IMR-90 (cell line): ENCODE measurements at regions not wholly inside any gene's neighbourhood (a gene's known extent, or its start where the extent isn't known, plus 50 kb on each side); places are given as distances from the start of the nearest gene placed in this dataset.

Source experiments
- ATAC-seq: fragments of 200-7000 bp; cut with Tn5 transposase; 2 replicates; pipeline ENCODE4 v1.9.1; 2020; ENCODE audit warnings: low read depth, mild to moderate bottlenecking, moderate library complexity
- BruUV-seq: library from RNA; stranded (reverse); fragments of 400-500 nt; replicated peaks from 2 replicates; lab custom pipeline; 2021; lab: Mats Ljungman, UMichigan
- CTCF ChIA-PET: fragments of 300-600 bp; formaldehyde crosslinking; extraction: SDS; loops from one replicate; lab custom pipeline; 2021; ENCODE audit warnings: antibody characterized with exemption; lab: Yijun Ruan, JAX
- POLR2A ChIA-PET: fragments of 300-600 bp; sonication (Branson Sonifier 250); formaldehyde crosslinking; loops from one replicate; lab custom pipeline; 2022; ENCODE audit warnings: antibody characterized with exemption; ENCODE audit not compliant: unreplicated experiment; lab: Charles Lee
- DNase-seq: peaks from one replicate; pipeline ENCODE4 v3.0.0; 2013
- H2AFZ ChIP-seq: replicated peaks from 2 replicates; pipeline ENCODE3; 2013; ENCODE audit warnings: low read length, mild to moderate bottlenecking; ENCODE audit not compliant: poor library complexity
- H2AK5ac ChIP-seq: 2 replicates; pipeline ENCODE4 v1.6.1; 2013; ENCODE audit warnings: low read depth, low read length, inconsistent platforms
- H2AK9ac ChIP-seq: replicated peaks from 2 replicates; pipeline ENCODE3; 2013; ENCODE audit warnings: mild to moderate bottlenecking, low read depth, low read length, moderate library complexity; ENCODE audit not compliant: poor library complexity
- H2BK120ac ChIP-seq: 2 replicates; pipeline ENCODE4 v1.6.1; 2013; ENCODE audit warnings: low read depth, low read length, inconsistent platforms
- H2BK15ac ChIP-seq: 3 replicates; pipeline ENCODE4 v1.6.1; 2013; ENCODE audit warnings: low read depth, low read length, inconsistent platforms
- H2BK20ac ChIP-seq: 2 replicates; pipeline ENCODE4 v1.6.1; 2013; ENCODE audit warnings: low read depth, mild to moderate bottlenecking, inconsistent platforms, low read length, moderate library complexity
- H2BK5ac ChIP-seq: 2 replicates; pipeline ENCODE4 v1.6.1; 2013; ENCODE audit warnings: mild to moderate bottlenecking, low read depth, low read length, inconsistent platforms; ENCODE audit not compliant: poor library complexity, severe bottlenecking
- H3K14ac ChIP-seq: replicated peaks from 2 replicates; pipeline ENCODE4 v1.6.1; 2013; ENCODE audit warnings: low read depth, low read length, inconsistent platforms
- H3K18ac ChIP-seq: 2 replicates; pipeline ENCODE4 v1.6.1; 2013; ENCODE audit warnings: low read depth, low read length, control low read depth
- H3K23ac ChIP-seq: 2 replicates; pipeline ENCODE4 v1.6.1; 2013; ENCODE audit warnings: low read depth, low read length, inconsistent platforms
- H3K27ac ChIP-seq: 2 replicates; pipeline ENCODE4 v1.5.1; 2013; ENCODE audit warnings: mild to moderate bottlenecking, control low read depth, low read length; ENCODE audit not compliant: insufficient read depth
- H3K27me3 ChIP-seq: 2 replicates; pipeline ENCODE4 v1.6.1; 2013; ENCODE audit warnings: low read length; ENCODE audit not compliant: control insufficient read depth, insufficient read depth
- H3K36me3 ChIP-seq: 2 replicates; pipeline ENCODE4 v1.6.1; 2013; ENCODE audit warnings: low read length, mixed read lengths; ENCODE audit not compliant: control insufficient read depth, insufficient read depth
- H3K4ac ChIP-seq: 2 replicates; pipeline ENCODE4 v1.6.1; 2013; ENCODE audit warnings: low read depth, low read length, inconsistent platforms
- H3K4me1 ChIP-seq: 2 replicates; pipeline ENCODE4 v1.6.1; 2013; ENCODE audit warnings: low read length, mixed read lengths; ENCODE audit not compliant: control insufficient read depth, insufficient read depth
- H3K4me2 ChIP-seq: 2 replicates; pipeline ENCODE4 v1.6.1; 2013; ENCODE audit warnings: low read depth, mild to moderate bottlenecking, control low read depth, low read length, moderate library complexity
- H3K4me3 ChIP-seq: 2 replicates; pipeline ENCODE4 v1.5.1; 2013; ENCODE audit warnings: low read depth, mild to moderate bottlenecking, control low read depth, low read length, moderate library complexity; ENCODE audit not compliant: insufficient read depth
- H3K56ac ChIP-seq: 2 replicates; pipeline ENCODE4 v1.6.1; 2013; ENCODE audit warnings: low read length, inconsistent platforms; ENCODE audit not compliant: insufficient read depth; ENCODE audit errors: extremely low read depth
- H3K79me1 ChIP-seq, 2 experiments: 2 replicates each; pipeline ENCODE4 v1.6.1; 2013; ENCODE audit warnings: low read length in 2 of 2, inconsistent platforms in 1 of 2, low read depth in 1 of 2
- H3K9ac ChIP-seq: 2 replicates; pipeline ENCODE4 v1.6.1; 2013; ENCODE audit warnings: low read depth, low read length, control low read depth
- H3K9me1 ChIP-seq: 2 replicates; pipeline ENCODE4 v1.6.1; 2013; ENCODE audit warnings: low read length, inconsistent platforms; ENCODE audit not compliant: insufficient read depth
- H3K9me3 ChIP-seq: 2 replicates; pipeline ENCODE4 v1.6.1; 2013; ENCODE audit warnings: low read length; ENCODE audit not compliant: control insufficient read depth, insufficient read depth
- H4K20me1 ChIP-seq: 2 replicates; pipeline ENCODE4 v1.6.1; 2013; ENCODE audit warnings: low read length, inconsistent platforms; ENCODE audit not compliant: insufficient read depth
- H4K5ac ChIP-seq: 2 replicates; pipeline ENCODE4 v1.6.1; 2013; ENCODE audit warnings: mild to moderate bottlenecking, low read depth, low read length, control low read depth
- H4K8ac ChIP-seq, 2 experiments: 2 replicates each; pipeline ENCODE4 v1.6.1; 2013; ENCODE audit warnings: low read depth in 2 of 2, low read length in 2 of 2, control low read depth in 1 of 2, inconsistent platforms in 1 of 2
- H4K91ac ChIP-seq: 2 replicates; pipeline ENCODE4 v1.6.1; 2013; ENCODE audit warnings: low read depth, low read length, inconsistent platforms; ENCODE audit not compliant: insufficient read depth
- BHLHE40 ChIP-seq: fragments of 150-350 bp; IDR thresholded peaks from 2 replicates; pipeline ENCODE4 v1.6.1; 2016; ENCODE audit warnings: mild to moderate bottlenecking, low read depth, low read length
- CEBPB ChIP-seq: IDR thresholded peaks from 2 replicates; pipeline ENCODE4 v1.6.1; 2012; ENCODE audit warnings: low read depth, low read length, improper control_type of control experiment
- CHD1 ChIP-seq: IDR thresholded peaks from 2 replicates; pipeline ENCODE4 v1.6.1; 2012; ENCODE audit warnings: low read depth, low read length, improper control_type of control experiment
- FOS ChIP-seq: fragments of 150-350 bp; IDR thresholded peaks from 2 replicates; pipeline ENCODE4 v1.6.1; 2016; ENCODE audit warnings: low read depth, low read length
- MAFK ChIP-seq: IDR thresholded peaks from 2 replicates; pipeline ENCODE4 v1.6.1; 2012; ENCODE audit warnings: low read depth, low read length, improper control_type of control experiment
- MAZ ChIP-seq: IDR thresholded peaks from 2 replicates; pipeline ENCODE4 v1.6.1; 2012; ENCODE audit warnings: low read depth, mild to moderate bottlenecking, low read length, improper control_type of control experiment, moderate library complexity, borderline replicate concordance
- MXI1 ChIP-seq: IDR thresholded peaks from 2 replicates; pipeline ENCODE4 v1.6.1; 2012; ENCODE audit warnings: low read depth, mild to moderate bottlenecking, low read length, moderate library complexity, borderline replicate concordance
- NFE2L2 ChIP-seq: fragments of 150-350 bp; IDR thresholded peaks from 2 replicates; pipeline ENCODE4 v1.6.1; 2016; ENCODE audit warnings: low read depth, mild to moderate bottlenecking, low read length
- POLR2A ChIP-seq: IDR thresholded peaks from 2 replicates; pipeline ENCODE4 v1.6.1; 2012; ENCODE audit warnings: mild to moderate bottlenecking, low read depth, low read length
- RAD21 ChIP-seq: IDR thresholded peaks from 2 replicates; pipeline ENCODE4 v1.6.1; 2012; ENCODE audit warnings: low read length, improper control_type of control experiment
- RCOR1 ChIP-seq: IDR thresholded peaks from 2 replicates; pipeline ENCODE4 v1.6.1; 2012; ENCODE audit warnings: mild to moderate bottlenecking, low read length, improper control_type of control experiment; ENCODE audit not compliant: insufficient replicate concordance
- RFX5 ChIP-seq: IDR thresholded peaks from 2 replicates; pipeline ENCODE4 v1.8.0; 2012; ENCODE audit warnings: low read depth, mild to moderate bottlenecking, low read length, moderate library complexity
- SMC3 ChIP-seq: fragments of 150-350 bp; IDR thresholded peaks from 2 replicates; pipeline ENCODE4 v1.6.1; 2016; ENCODE audit warnings: low read depth, mild to moderate bottlenecking, antibody characterized with exemption, low read length, moderate library complexity
- WGBS, 2 experiments: methylation state at CpG; one replicate each; pipeline versions ENCODE4 v1.1.5 to v1.1.7; 2013; ENCODE audit warnings: missing lambda C conversion rate in 2 of 2; ENCODE audit not compliant: insufficient read length in 1 of 2; ENCODE audit errors: extremely low coverage in 2 of 2; 5-methylcytosine and 5-hydroxymethylcytosine counted together
- dilution Hi-C: fragments of 300-500 bp; cut with HindIII; formaldehyde crosslinking; loops from one replicate; pipeline ENCODE4 v1.14.3; 2018; ENCODE audit warnings: low sequenced_read_pairs; ENCODE audit not compliant: unreplicated experiment
- in situ Hi-C: fragments of 300-500 bp; cut with MboI; formaldehyde crosslinking; loops from 3 replicates; pipeline ENCODE4 v1.14.3; 2019; ENCODE audit warnings: low sequenced_read_pairs, inconsistent platforms, mixed read lengths
- intact Hi-C: fragments of 100-400 bp; cut with micrococcal nuclease; formaldehyde crosslinking; loops from 2 replicates; pipeline ENCODE4 v1.10.0; 2022
- TF ChIP-seq, protein P1 (sequence below): conservative IDR thresholded peaks from 2 replicates; pipeline ENCODE4 v1.5.1; 2012; ENCODE audit warnings: mild to moderate bottlenecking, low read depth, low read length, improper control_type of control experiment
- TF ChIP-seq, protein P2 (sequence below): fragments of 150-350 bp; IDR thresholded peaks from 2 replicates; pipeline ENCODE4 v1.6.1; 2016; ENCODE audit warnings: low read depth, mild to moderate bottlenecking, low read length, moderate library complexity, borderline replicate concordance
- TF ChIP-seq, protein P3 (sequence below): fragments of 150-350 bp; IDR thresholded peaks from 2 replicates; pipeline ENCODE4 v1.6.1; 2017; ENCODE audit warnings: mild to moderate bottlenecking, antibody characterized with exemption, low read length, low read depth

DNA sequence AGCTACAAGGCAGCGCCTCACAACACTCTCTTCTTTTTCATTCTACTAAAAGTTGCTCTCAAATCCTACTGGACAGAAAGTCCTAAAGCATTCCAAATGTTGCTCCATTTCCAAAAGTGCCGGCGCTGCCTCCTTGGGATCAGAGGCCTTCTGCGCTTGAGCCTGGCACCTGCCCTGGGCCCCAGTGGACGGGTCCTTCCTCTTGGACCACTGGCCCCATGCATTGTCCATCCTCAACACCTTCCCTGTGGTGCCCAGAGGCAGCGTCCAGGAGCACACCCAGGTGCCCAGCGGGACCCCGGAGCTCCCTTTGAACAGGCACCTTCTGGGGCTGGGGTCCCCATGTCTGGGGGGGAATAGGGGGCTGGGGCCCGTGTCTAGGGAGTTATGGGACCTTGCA lies 205.2 kb downstream of the ERMARD start:
- POLR2A ChIA-PET = no interaction called here
- no peaks in the 10 kb centered on the region for H4K20me1 ChIP-seq
- H3K36me3 ChIP-seq = no peaks in the 10 kb centered on the region
- H3K4ac ChIP-seq = no peak overlapping the region
- H3K4me1 ChIP-seq = no peaks in the 10 kb centered on the region
- ATAC-seq (no peak), DNase-seq (no peak)
- in situ Hi-C loops = no loop called here
- no peak overlapping the region for H3K4me2 ChIP-seq
- CTCF ChIA-PET = no interaction called here
- H3K27ac ChIP-seq = no peak overlapping the region
- no TSS peak for BruUV-seq
- no peak overlapping the region for H2AK5ac ChIP-seq
- no peak overlapping the region for H4K91ac ChIP-seq
- WGBS, 2 experiments = no CpG with 5 or more reads among the region's 9 CpGs
- no peak overlapping the region for H4K8ac ChIP-seq
- TF ChIP-seq RFX5 (no peak), NFE2L2 (no peak), MXI1 (no peak), RAD21 (no peak), CEBPB (no peak), CHD1 (no peak), BHLHE40 (no peak), SMC3 (no peak), FOS (no peak), MAZ (no peak), POLR2A (no peak), RCOR1 (no peak), MAFK (no peak)
- TF ChIP-seq, protein P1, sequence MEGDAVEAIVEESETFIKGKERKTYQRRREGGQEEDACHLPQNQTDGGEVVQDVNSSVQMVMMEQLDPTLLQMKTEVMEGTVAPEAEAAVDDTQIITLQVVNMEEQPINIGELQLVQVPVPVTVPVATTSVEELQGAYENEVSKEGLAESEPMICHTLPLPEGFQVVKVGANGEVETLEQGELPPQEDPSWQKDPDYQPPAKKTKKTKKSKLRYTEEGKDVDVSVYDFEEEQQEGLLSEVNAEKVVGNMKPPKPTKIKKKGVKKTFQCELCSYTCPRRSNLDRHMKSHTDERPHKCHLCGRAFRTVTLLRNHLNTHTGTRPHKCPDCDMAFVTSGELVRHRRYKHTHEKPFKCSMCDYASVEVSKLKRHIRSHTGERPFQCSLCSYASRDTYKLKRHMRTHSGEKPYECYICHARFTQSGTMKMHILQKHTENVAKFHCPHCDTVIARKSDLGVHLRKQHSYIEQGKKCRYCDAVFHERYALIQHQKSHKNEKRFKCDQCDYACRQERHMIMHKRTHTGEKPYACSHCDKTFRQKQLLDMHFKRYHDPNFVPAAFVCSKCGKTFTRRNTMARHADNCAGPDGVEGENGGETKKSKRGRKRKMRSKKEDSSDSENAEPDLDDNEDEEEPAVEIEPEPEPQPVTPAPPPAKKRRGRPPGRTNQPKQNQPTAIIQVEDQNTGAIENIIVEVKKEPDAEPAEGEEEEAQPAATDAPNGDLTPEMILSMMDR = no peak
- TF ChIP-seq, protein P2, sequence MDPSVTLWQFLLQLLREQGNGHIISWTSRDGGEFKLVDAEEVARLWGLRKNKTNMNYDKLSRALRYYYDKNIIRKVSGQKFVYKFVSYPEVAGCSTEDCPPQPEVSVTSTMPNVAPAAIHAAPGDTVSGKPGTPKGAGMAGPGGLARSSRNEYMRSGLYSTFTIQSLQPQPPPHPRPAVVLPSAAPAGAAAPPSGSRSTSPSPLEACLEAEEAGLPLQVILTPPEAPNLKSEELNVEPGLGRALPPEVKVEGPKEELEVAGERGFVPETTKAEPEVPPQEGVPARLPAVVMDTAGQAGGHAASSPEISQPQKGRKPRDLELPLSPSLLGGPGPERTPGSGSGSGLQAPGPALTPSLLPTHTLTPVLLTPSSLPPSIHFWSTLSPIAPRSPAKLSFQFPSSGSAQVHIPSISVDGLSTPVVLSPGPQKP = no peak
- TF ChIP-seq, protein P3, sequence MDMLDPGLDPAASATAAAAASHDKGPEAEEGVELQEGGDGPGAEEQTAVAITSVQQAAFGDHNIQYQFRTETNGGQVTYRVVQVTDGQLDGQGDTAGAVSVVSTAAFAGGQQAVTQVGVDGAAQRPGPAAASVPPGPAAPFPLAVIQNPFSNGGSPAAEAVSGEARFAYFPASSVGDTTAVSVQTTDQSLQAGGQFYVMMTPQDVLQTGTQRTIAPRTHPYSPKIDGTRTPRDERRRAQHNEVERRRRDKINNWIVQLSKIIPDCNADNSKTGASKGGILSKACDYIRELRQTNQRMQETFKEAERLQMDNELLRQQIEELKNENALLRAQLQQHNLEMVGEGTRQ = no peak
- no peak overlapping the region for H3K14ac ChIP-seq
- no peaks in the 10 kb centered on the region for H3K9me1 ChIP-seq
- dilution Hi-C loops = no loop called here
- no peaks in the 10 kb centered on the region for H3K27me3 ChIP-seq
- no peak overlapping the region for H2AK9ac ChIP-seq
- H3K9me3 ChIP-seq = peaks cover 33% of the 10 kb centered on the region
- H2BK120ac ChIP-seq = no peak overlapping the region
- intact Hi-C loops = no loop called here
- no peak overlapping the region for H3K9ac ChIP-seq
- no peaks in the 10 kb centered on the region for H3K79me1 ChIP-seq
- no peak overlapping the region for H4K5ac ChIP-seq
- no peak overlapping the region for H3K18ac ChIP-seq
- no peak overlapping the region for H3K4me3 ChIP-seq
- H2BK5ac ChIP-seq = no peak overlapping the region
- H2BK15ac ChIP-seq = no peak overlapping the region
- H3K56ac ChIP-seq = no peak overlapping the region
- H3K23ac ChIP-seq = no peak overlapping the region
- H2AFZ ChIP-seq = no peak overlapping the region
- H2BK20ac ChIP-seq = no peak overlapping the region
